ENCODE measurements at regions not wholly inside any gene's neighbourhood (a gene's known extent, or its start where the extent isn't known, plus 50 kb on each side); places are given as distances from the start of the nearest gene placed in this dataset.

DNA sequence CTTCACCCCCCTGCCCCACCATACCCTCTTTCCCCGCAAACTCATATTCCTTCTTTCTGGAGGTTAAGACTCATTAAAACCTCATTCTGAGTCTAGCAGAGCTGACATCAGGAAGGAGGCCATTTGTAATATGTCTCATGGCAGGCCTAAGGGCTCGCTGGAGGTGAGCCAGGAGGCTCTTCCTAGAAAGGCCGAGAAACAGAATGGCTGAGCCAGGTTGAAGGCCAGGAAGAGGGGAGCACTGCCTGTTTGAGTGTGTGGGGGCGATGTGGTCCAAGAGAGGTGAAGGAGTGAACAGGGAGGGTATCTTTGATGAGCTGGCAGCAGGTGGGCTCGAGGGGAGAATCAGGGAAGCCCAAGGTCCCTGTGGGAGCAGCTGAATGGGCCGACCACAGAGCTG, 317.3 kb downstream of the TLE3 start:
- TF ChIP-seq, protein P1, sequence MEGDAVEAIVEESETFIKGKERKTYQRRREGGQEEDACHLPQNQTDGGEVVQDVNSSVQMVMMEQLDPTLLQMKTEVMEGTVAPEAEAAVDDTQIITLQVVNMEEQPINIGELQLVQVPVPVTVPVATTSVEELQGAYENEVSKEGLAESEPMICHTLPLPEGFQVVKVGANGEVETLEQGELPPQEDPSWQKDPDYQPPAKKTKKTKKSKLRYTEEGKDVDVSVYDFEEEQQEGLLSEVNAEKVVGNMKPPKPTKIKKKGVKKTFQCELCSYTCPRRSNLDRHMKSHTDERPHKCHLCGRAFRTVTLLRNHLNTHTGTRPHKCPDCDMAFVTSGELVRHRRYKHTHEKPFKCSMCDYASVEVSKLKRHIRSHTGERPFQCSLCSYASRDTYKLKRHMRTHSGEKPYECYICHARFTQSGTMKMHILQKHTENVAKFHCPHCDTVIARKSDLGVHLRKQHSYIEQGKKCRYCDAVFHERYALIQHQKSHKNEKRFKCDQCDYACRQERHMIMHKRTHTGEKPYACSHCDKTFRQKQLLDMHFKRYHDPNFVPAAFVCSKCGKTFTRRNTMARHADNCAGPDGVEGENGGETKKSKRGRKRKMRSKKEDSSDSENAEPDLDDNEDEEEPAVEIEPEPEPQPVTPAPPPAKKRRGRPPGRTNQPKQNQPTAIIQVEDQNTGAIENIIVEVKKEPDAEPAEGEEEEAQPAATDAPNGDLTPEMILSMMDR (IDR thresholded peaks at IDR 0.05): no peak
- TF ChIP-seq EP300 (IDR thresholded peaks at IDR 0.05; ENCODE audit: low read depth): no peak
